ENCODE measurements at regions not wholly inside any gene's neighbourhood (a gene's known extent, or its start where the extent isn't known, plus 50 kb on each side); places are given as distances from the start of the nearest gene placed in this dataset.

GRCh38 chr2:67954093-67954748, 108.6 kb downstream of the C1D start (continued):
- TF ChIP-seq ZFP91 (CRISPR knock-in tag; IDR thresholded peaks at IDR 0.05; ENCODE audit: borderline replicate concordance), result no peak
- TF ChIP-seq PATZ1 (CRISPR knock-in tag; IDR thresholded peaks at IDR 0.05), result no peak
- no peak for TF ChIP-seq TAF15 (IDR thresholded peaks at IDR 0.05; ENCODE audit: low read depth, low read length, poor library complexity, severe bottlenecking)
- no peak for TF ChIP-seq ZNF30 (CRISPR knock-in tag; IDR thresholded peaks at IDR 0.05)
- TF ChIP-seq MED1 (CRISPR knock-in tag; IDR thresholded peaks at IDR 0.05), result peak; percentile 82
- TF ChIP-seq ZC3H13 (CRISPR knock-in tag; IDR thresholded peaks at IDR 0.05), result no peak
- TF ChIP-seq ZNF329 (CRISPR knock-in tag; IDR thresholded peaks at IDR 0.05; ENCODE audit: low read depth), result no peak
- TF ChIP-seq IRX3 (CRISPR knock-in tag; IDR thresholded peaks at IDR 0.05; ENCODE audit: borderline replicate concordance, low read depth), result no peak
- 0 out of 2 replicates have a peak, but pooled peaks have one; percentile 49 for TF ChIP-seq SMAD1 (CRISPR knock-in tag; IDR thresholded peaks at IDR 0.05; ENCODE audit: borderline replicate concordance, low read depth)
- TF ChIP-seq MYNN (CRISPR knock-in tag; IDR thresholded peaks at IDR 0.05; ENCODE audit: low read depth), result no peak
- peak; percentile 89 for TF ChIP-seq HDAC2 (CRISPR knock-in tag; IDR thresholded peaks at IDR 0.05)
- TF ChIP-seq DZIP1 (CRISPR knock-in tag; IDR thresholded peaks at IDR 0.05), result no peak
- no peak for TF ChIP-seq CHCHD3 (CRISPR knock-in tag; IDR thresholded peaks at IDR 0.05)
- TF ChIP-seq ZNF335 (CRISPR knock-in tag; IDR thresholded peaks at IDR 0.05), result no peak
- peak; percentile 80 for TF ChIP-seq FOXA3 (CRISPR knock-in tag; IDR thresholded peaks at IDR 0.05)
- no peak for TF ChIP-seq ZNF660 (CRISPR knock-in tag; IDR thresholded peaks at IDR 0.05; ENCODE audit: borderline replicate concordance, low read depth)
- no peak for TF ChIP-seq ZNF776 (CRISPR knock-in tag; IDR thresholded peaks at IDR 0.05)
- peak; percentile 72 for TF ChIP-seq CREM (IDR thresholded peaks at IDR 0.05)
- TF ChIP-seq CREM (CRISPR knock-in tag; IDR thresholded peaks at IDR 0.05), result no peak
